ENCODE measurements at regions not wholly inside any gene's neighbourhood (a gene's known extent, or its start where the extent isn't known, plus 50 kb on each side); places are given as distances from the start of the nearest gene placed in this dataset.

- no peak for TF ChIP-seq CTCF (IDR thresholded peaks at IDR 0.05 in 4 of 5, conservative IDR thresholded peaks at IDR 0.05 in 1 of 5)
- no peak for TF ChIP-seq POLR2A (IDR thresholded peaks at IDR 0.05)
These were observed 671.0 kb downstream of the DMRTA1 start for GRCh38 chr9:23117616-23118015.

Data from gastrocnemius medialis (tissue), 4 donors.